ENCODE measurements at regions not wholly inside any gene's neighbourhood (a gene's known extent, or its start where the extent isn't known, plus 50 kb on each side); places are given as distances from the start of the nearest gene placed in this dataset.

DNA sequence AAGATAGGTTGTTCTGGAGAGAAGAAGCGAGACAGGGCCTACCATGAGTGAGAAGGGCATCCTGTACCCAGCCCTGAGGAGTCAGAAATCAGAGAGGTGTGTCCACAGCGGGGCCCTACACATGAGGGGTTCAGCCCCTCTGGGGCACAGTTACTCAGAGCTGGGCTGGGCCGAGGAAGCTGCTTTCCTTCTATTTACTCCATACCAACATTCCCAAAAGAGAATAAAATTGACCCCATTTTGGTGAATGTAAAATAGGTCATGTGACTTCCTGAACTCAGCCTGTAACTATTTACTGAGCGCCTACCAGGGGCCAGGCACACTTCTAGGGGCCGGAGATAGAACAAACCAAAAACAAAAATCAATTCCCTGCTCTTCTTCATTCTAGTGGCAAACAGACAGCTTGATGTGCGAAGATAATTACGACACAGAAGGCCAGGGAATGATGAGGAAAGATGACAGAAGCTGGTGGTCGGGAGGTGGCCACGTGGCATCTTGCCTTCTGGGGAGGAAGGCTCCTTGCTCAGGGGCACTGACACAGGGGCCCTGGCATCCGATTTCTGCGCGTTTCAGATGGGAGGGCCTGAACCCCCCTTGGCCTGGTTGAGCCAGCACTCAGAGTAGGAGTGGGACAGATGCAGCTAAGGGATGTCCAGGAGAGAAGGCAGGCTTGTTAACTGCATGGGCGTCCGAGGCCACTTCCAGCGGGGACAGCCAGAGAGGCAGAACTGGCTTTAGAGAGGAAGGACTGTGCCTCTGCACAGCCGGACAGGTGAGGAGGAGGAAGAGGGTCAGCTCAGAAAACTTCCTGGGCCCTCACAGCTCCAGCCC is 121.8 kb downstream of the NSG2 start:
- TF ChIP-seq, protein P1, sequence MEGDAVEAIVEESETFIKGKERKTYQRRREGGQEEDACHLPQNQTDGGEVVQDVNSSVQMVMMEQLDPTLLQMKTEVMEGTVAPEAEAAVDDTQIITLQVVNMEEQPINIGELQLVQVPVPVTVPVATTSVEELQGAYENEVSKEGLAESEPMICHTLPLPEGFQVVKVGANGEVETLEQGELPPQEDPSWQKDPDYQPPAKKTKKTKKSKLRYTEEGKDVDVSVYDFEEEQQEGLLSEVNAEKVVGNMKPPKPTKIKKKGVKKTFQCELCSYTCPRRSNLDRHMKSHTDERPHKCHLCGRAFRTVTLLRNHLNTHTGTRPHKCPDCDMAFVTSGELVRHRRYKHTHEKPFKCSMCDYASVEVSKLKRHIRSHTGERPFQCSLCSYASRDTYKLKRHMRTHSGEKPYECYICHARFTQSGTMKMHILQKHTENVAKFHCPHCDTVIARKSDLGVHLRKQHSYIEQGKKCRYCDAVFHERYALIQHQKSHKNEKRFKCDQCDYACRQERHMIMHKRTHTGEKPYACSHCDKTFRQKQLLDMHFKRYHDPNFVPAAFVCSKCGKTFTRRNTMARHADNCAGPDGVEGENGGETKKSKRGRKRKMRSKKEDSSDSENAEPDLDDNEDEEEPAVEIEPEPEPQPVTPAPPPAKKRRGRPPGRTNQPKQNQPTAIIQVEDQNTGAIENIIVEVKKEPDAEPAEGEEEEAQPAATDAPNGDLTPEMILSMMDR (IDR thresholded peaks at IDR 0.05; ENCODE audit: low read depth, low read length, missing input control), result no peak
- no peak for TF ChIP-seq YY1 (IDR thresholded peaks at IDR 0.05)
- TF ChIP-seq JUND (IDR thresholded peaks at IDR 0.05), result no peak
- TF ChIP-seq SP1 (IDR thresholded peaks at IDR 0.05), result no peak
- TF ChIP-seq EGR1 (IDR thresholded peaks at IDR 0.05; ENCODE audit: low read depth in 2 of 2), result no peak
- TF ChIP-seq, protein P2, sequence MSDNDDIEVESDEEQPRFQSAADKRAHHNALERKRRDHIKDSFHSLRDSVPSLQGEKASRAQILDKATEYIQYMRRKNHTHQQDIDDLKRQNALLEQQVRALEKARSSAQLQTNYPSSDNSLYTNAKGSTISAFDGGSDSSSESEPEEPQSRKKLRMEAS (IDR thresholded peaks at IDR 0.05), result no peak
- no peak for TF ChIP-seq RAD21 (IDR thresholded peaks at IDR 0.05)
- no peak for TF ChIP-seq FOXA1 (IDR thresholded peaks at IDR 0.05)
- no peak for TF ChIP-seq TAF1 (conservative IDR thresholded peaks at IDR 0.05)
